ENCODE measurements at regions not wholly inside any gene's neighbourhood (a gene's known extent, or its start where the extent isn't known, plus 50 kb on each side); places are given as distances from the start of the nearest gene placed in this dataset.
"Not testable (repeated sequence)": the region's sequence is repeated elsewhere in the genome, so short reads cannot be mapped to it uniquely, and the experiment has no call there.

- FAIRE-seq (no peak), DNase-seq (ENCODE audit: low spot score) (no peak)
Observed at GRCh38 chrX:120718969-120719368, 89.1 kb upstream of the C1GALT1C1 start.

DNA sequence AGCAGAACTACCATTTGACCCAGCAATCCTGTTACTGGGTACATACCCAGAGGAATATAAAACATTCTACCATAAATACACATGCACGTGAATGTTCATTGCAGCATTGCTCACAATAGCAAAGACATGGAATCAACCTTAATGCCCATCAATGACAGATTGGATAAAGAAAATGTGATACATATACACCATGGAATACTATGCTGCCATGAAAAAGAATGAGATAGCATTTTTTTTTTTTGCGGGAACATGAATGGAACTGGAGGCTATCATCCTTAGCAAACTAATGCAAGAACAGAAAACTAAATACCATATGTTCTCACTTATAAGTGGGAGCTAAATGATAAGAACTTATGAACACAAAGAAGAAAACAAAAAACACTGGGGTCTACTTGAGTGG is 72.5 kb upstream of the C1GALT1C1 start:
- DNase-seq (ENCODE audit: low spot score); FAIRE-seq: not testable (repeated sequence)

GRCh38 chrX:120697053-120697452 is 67.2 kb upstream of the C1GALT1C1 start:
- FAIRE-seq (no peak), DNase-seq (ENCODE audit: low spot score) (no peak)

DNA sequence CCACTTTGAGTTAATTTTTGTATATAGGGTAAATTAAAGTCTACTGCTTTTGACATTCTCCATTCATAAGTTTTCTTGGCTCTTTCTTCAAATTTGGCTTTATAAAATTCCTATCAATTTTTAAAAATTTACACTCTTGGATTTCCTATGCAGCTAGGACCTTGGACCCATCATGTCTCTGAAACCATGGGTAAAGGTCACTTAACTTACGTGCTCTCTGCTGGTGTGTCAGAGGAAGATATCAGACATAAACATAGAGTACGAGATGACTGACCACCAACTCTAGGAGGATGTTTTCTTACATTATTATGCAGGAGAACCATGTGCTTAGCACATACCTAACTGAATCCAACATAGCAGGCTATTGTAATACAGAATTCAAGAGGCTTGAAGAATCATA is 62.5 kb upstream of the C1GALT1C1 start:
- DNase-seq (ENCODE audit: low spot score) = no peak
- no peak for FAIRE-seq

- no peak for FAIRE-seq
- no peak for DNase-seq (ENCODE audit: low spot score)
Observed at GRCh38 chrX:120690941-120691340, 61.1 kb upstream of the C1GALT1C1 start.

DNA sequence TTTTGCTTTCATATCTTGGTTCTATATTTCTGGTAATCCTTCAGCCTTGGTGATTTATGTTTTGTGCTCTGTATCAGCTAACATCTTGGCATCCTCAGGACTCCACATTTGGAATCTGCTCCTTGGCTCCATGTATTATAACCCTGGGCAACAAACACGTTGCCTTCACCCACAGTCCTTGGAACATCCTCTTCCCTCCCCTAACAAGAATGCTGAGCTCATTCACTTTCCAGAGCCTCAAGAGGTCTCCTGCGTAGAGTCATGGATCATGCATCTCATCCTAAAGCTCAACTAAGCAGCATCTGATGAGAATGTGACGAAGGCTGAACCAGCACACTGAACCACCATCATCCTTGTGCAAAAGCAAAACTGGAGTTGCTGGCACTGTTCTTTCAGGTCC is 60.5 kb upstream of the C1GALT1C1 start:
- FAIRE-seq = no peak
- no peak for DNase-seq (ENCODE audit: low spot score)

GRCh38 chrX:120680090-120680489 is 50.2 kb upstream of the C1GALT1C1 start:
- DNase-seq (ENCODE audit: low spot score) = no peak
- FAIRE-seq = no peak
